Activated CD4-positive, alpha-beta T cell treated with anti-CD3 and anti-CD28 coated beads, Interleukin-2, amount 10 ng/mL, durations not matched to agents 24 days and 14 days (primary cell): ENCODE measurements at regions not wholly inside any gene's neighbourhood (a gene's known extent, or its start where the extent isn't known, plus 50 kb on each side); places are given as distances from the start of the nearest gene placed in this dataset.

ENCODE experiments used
- DNase-seq: peaks from one replicate; pipeline ENCODE4 v3.0.0; 2022
- H3K27ac Mint-ChIP-seq: one replicate; pipeline ENCODE4 v1.8.0; 2022; ENCODE audit warnings: mild to moderate bottlenecking, mixed read lengths
- H3K27me3 Mint-ChIP-seq: one replicate; pipeline ENCODE4 v1.8.0; 2022; ENCODE audit warnings: mixed read lengths
- H3K36me3 Mint-ChIP-seq: one replicate; pipeline ENCODE4 v1.8.0; 2022; ENCODE audit warnings: low read depth, mild to moderate bottlenecking, mixed read lengths
- H3K4me1 Mint-ChIP-seq: one replicate; pipeline ENCODE4 v1.8.0; 2021; ENCODE audit warnings: mixed read lengths
- H3K4me3 Mint-ChIP-seq: one replicate; pipeline ENCODE4 v1.8.0; 2022; ENCODE audit warnings: mild to moderate bottlenecking, moderate library complexity, mixed read lengths
- H3K9me3 Mint-ChIP-seq: one replicate; pipeline ENCODE4 v1.8.0; 2021; ENCODE audit warnings: mixed read lengths
- intact Hi-C: fragments of 100-400 bp; cut with micrococcal nuclease; formaldehyde crosslinking; loops from one replicate; pipeline ENCODE4 v1.15.1; 2023

DNA sequence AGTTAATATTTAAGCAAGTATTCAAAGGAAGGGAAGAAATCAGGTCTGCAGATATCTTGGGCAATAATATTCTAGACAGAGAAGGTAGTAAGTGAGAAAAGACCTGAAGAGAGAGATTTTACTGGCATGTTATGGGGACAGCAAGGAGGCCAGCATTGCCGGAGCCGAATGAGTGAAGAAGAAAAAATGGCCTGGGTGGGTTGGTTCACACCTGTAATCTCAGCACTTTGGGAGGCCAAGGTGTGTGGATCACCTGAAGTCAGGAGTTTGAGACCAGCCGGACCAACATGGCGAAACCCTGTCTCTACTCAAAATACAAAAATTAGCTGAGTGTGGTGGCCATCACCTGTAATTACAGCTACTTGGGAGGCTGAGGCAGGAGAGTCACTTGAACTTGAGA, 164.7 kb downstream of the VGLL3 start:
- Mint-ChIP-seq H3K4me1 (no peaks in the 10 kb centered on the region), H3K9me3 (no peaks in the 10 kb centered on the region), H3K27me3 (no peaks in the 10 kb centered on the region), H3K36me3 (no peaks in the 10 kb centered on the region), H3K4me3 (no peak overlapping the region), H3K27ac (no peak overlapping the region)
- no peak for DNase-seq
- intact Hi-C loops, result no loop called here

GRCh38 chr3:86815880-86816279, 175.1 kb downstream of the VGLL3 start:
- Mint-ChIP-seq H3K4me3 (no peak overlapping the region), H3K27me3 (no peaks in the 10 kb centered on the region), H3K4me1 (no peaks in the 10 kb centered on the region), H3K9me3 (no peaks in the 10 kb centered on the region), H3K27ac (no peak overlapping the region), H3K36me3 (no peaks in the 10 kb centered on the region)
- no peak for DNase-seq
- intact Hi-C loops, result no loop called here

- no peaks in the 10 kb centered on the region for H3K9me3 Mint-ChIP-seq
- intact Hi-C loops, result no loop called here
- H3K4me1 Mint-ChIP-seq, result no peaks in the 10 kb centered on the region
Observed at GRCh38 chr3:86814918-86815655, 175.9 kb downstream of the VGLL3 start.

GRCh38 chr3:86814321-86814720, 176.6 kb downstream of the VGLL3 start:
- no peaks in the 10 kb centered on the region for H3K4me1 Mint-ChIP-seq
- H3K4me3 Mint-ChIP-seq, result no peak overlapping the region
- H3K27ac Mint-ChIP-seq, result no peak overlapping the region
- no peak for DNase-seq
- intact Hi-C loops, result no loop called here
- H3K9me3 Mint-ChIP-seq, result no peaks in the 10 kb centered on the region
- H3K36me3 Mint-ChIP-seq, result no peaks in the 10 kb centered on the region
- H3K27me3 Mint-ChIP-seq, result no peaks in the 10 kb centered on the region

More at GRCh38 chr3:86814918-86815655, 175.9 kb downstream of the VGLL3 start:
- H3K4me3 Mint-ChIP-seq, result no peak overlapping the region
- no peaks in the 10 kb centered on the region for H3K36me3 Mint-ChIP-seq
- DNase-seq, result no peak
- no peaks in the 10 kb centered on the region for H3K27me3 Mint-ChIP-seq
- no peak overlapping the region for H3K27ac Mint-ChIP-seq

GRCh38 chr3:86801921-86802320, 189.0 kb downstream of the VGLL3 start:
- Mint-ChIP-seq H3K27me3 (no peaks in the 10 kb centered on the region), H3K9me3 (no peaks in the 10 kb centered on the region), H3K27ac (no peak overlapping the region), H3K36me3 (no peaks in the 10 kb centered on the region), H3K4me1 (no peaks in the 10 kb centered on the region), H3K4me3 (no peak overlapping the region)
- intact Hi-C loops, result no loop called here
- DNase-seq, result no peak

DNA sequence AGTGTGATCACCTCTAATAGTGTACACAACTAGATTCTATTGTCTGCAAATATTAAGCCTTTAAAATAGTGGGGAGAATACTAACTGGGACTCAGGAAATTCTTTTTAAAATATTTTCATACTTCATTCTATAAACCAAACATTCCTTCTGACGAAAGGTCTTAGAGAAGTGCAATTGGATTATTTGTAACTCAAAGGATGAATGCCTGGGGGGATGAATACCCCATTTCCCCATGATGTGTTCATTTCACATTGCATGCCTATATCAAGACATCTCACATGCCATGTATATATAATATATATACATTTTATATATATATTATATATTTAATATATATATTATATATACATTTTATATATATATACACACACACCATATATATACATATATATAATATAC, 189.9 kb downstream of the VGLL3 start:
- H3K27me3 Mint-ChIP-seq, result no peaks in the 10 kb centered on the region
- H3K36me3 Mint-ChIP-seq, result no peaks in the 10 kb centered on the region
- H3K27ac Mint-ChIP-seq, result no peak overlapping the region
- no peak overlapping the region for H3K4me3 Mint-ChIP-seq
- no peaks in the 10 kb centered on the region for H3K9me3 Mint-ChIP-seq
- no peak for DNase-seq
- no peaks in the 10 kb centered on the region for H3K4me1 Mint-ChIP-seq
- intact Hi-C loops, result no loop called here

GRCh38 chr3:86800116-86800515, 190.8 kb downstream of the VGLL3 start:
- Mint-ChIP-seq H3K27ac (no peak overlapping the region), H3K4me1 (no peaks in the 10 kb centered on the region), H3K4me3 (no peak overlapping the region), H3K36me3 (no peaks in the 10 kb centered on the region), H3K27me3 (no peaks in the 10 kb centered on the region), H3K9me3 (no peaks in the 10 kb centered on the region)
- intact Hi-C loops, result no loop called here
- DNase-seq, result no peak

- no peaks in the 10 kb centered on the region for H3K9me3 Mint-ChIP-seq
- no peaks in the 10 kb centered on the region for H3K27me3 Mint-ChIP-seq
- H3K36me3 Mint-ChIP-seq, result no peaks in the 10 kb centered on the region
- H3K27ac Mint-ChIP-seq, result no peak overlapping the region
- H3K4me1 Mint-ChIP-seq, result no peaks in the 10 kb centered on the region
- intact Hi-C loops, result no loop called here
- H3K4me3 Mint-ChIP-seq, result no peak overlapping the region
- DNase-seq, result no peak
Observed at GRCh38 chr3:86797946-86798345, 193.0 kb downstream of the VGLL3 start.

GRCh38 chr3:86794361-86795065, 196.4 kb downstream of the VGLL3 start:
- DNase-seq, result no peak
- Mint-ChIP-seq H3K27me3 (no peaks in the 10 kb centered on the region), H3K4me3 (no peak overlapping the region), H3K27ac (no peak overlapping the region), H3K9me3 (no peaks in the 10 kb centered on the region), H3K36me3 (no peaks in the 10 kb centered on the region), H3K4me1 (no peaks in the 10 kb centered on the region)
- intact Hi-C loops, result no loop called here

DNA sequence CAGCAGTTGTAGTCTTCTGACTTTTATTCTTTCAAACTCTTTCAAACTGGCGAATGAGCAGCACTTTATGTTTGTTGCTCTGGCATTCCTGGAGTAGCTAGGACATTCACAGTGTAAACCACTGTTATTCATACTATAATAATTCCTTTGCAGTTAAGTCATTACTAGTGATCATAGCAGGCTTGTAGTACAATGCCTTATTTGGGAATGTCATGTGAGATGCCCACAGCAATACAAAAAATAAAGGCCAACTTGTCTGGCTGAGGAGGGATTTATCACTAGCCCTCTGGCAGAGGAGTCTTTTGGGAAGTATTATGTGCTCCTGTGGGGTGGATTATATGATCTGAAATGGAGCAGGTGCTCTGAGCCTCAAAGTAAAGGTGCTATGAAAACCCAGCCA, 197.2 kb downstream of the VGLL3 start:
- Mint-ChIP-seq H3K9me3 (no peaks in the 10 kb centered on the region), H3K4me3 (no peak overlapping the region), H3K27ac (no peak overlapping the region), H3K4me1 (no peaks in the 10 kb centered on the region), H3K27me3 (no peaks in the 10 kb centered on the region), H3K36me3 (no peaks in the 10 kb centered on the region)
- intact Hi-C loops, result no loop called here
- no peak for DNase-seq

GRCh38 chr3:86792316-86792715, 198.6 kb downstream of the VGLL3 start:
- Mint-ChIP-seq H3K27ac (no peak overlapping the region), H3K4me3 (no peak overlapping the region), H3K36me3 (no peaks in the 10 kb centered on the region), H3K27me3 (no peaks in the 10 kb centered on the region), H3K4me1 (no peaks in the 10 kb centered on the region), H3K9me3 (no peaks in the 10 kb centered on the region)
- intact Hi-C loops, result no loop called here
- no peak for DNase-seq

- Mint-ChIP-seq H3K9me3 (no peaks in the 10 kb centered on the region), H3K4me3 (no peak overlapping the region), H3K27ac (no peak overlapping the region), H3K4me1 (no peaks in the 10 kb centered on the region), H3K27me3 (no peaks in the 10 kb centered on the region), H3K36me3 (no peaks in the 10 kb centered on the region)
- intact Hi-C loops, result no loop called here
- no peak for DNase-seq
Observed at GRCh38 chr3:86790884-86791549, 199.9 kb downstream of the VGLL3 start.

GRCh38 chr3:86788371-86788770, 202.6 kb downstream of the VGLL3 start:
- Mint-ChIP-seq H3K27me3 (no peaks in the 10 kb centered on the region), H3K36me3 (no peaks in the 10 kb centered on the region), H3K4me3 (no peak overlapping the region), H3K4me1 (no peaks in the 10 kb centered on the region), H3K27ac (no peak overlapping the region), H3K9me3 (no peaks in the 10 kb centered on the region)
- no peak for DNase-seq
- intact Hi-C loops, result no loop called here

GRCh38 chr3:86787091-86787490, 203.9 kb downstream of the VGLL3 start:
- no peak for DNase-seq
- Mint-ChIP-seq H3K4me3 (no peak overlapping the region), H3K9me3 (no peaks in the 10 kb centered on the region), H3K27me3 (no peaks in the 10 kb centered on the region), H3K4me1 (no peaks in the 10 kb centered on the region), H3K36me3 (no peaks in the 10 kb centered on the region), H3K27ac (no peak overlapping the region)
- intact Hi-C loops, result no loop called here
